ENCODE measurements at regions not wholly inside any gene's neighbourhood (a gene's known extent, or its start where the extent isn't known, plus 50 kb on each side); places are given as distances from the start of the nearest gene placed in this dataset.

GRCh38 chr2:76316691-76317090 lies 606.0 kb upstream of the GCFC2 start:
- H3K4me1 ChIP-seq (ENCODE audit: control insufficient read depth, insufficient read depth, low read length), result no peaks in the 10 kb centered on the region
- no peaks in the 10 kb centered on the region for H3K36me3 ChIP-seq (ENCODE audit: control insufficient read depth in 2 of 2, insufficient read depth in 1 of 2, low read length in 2 of 2)
- POLR2A ChIA-PET, result no interaction called here
- H3K4me3 ChIP-seq (ENCODE audit: low read depth, low read length), result no peak overlapping the region
- CTCF ChIA-PET, result interaction anchor here (0.6 kb wide), 2 partner anchors 19 to 92 kb away, joined by 3 to 4 read pairs; no protein-coding TSS in a partner anchor
- H3K9me3 ChIP-seq (ENCODE audit: control insufficient read depth, insufficient read depth, low read depth, low read length), result no peaks in the 10 kb centered on the region
- TF ChIP-seq KLF10 (tag by site-specific recombination; IDR thresholded peaks at IDR 0.05), result no peak
- no peak for TF ChIP-seq ZNF155 (tag by site-specific recombination; IDR thresholded peaks at IDR 0.05)
- TF ChIP-seq SP7 (tag by site-specific recombination; IDR thresholded peaks at IDR 0.05), result no peak
- TF ChIP-seq ZNF768 (tag by site-specific recombination; IDR thresholded peaks at IDR 0.05), result no peak
- TF ChIP-seq, protein P1, sequence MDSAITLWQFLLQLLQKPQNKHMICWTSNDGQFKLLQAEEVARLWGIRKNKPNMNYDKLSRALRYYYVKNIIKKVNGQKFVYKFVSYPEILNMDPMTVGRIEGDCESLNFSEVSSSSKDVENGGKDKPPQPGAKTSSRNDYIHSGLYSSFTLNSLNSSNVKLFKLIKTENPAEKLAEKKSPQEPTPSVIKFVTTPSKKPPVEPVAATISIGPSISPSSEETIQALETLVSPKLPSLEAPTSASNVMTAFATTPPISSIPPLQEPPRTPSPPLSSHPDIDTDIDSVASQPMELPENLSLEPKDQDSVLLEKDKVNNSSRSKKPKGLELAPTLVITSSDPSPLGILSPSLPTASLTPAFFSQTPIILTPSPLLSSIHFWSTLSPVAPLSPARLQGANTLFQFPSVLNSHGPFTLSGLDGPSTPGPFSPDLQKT (IDR thresholded peaks at IDR 0.05; ENCODE audit: borderline replicate concordance, low read depth, low read length), result no peak
- no peak for TF ChIP-seq ZNF335 (tag by site-specific recombination; conservative IDR thresholded peaks at IDR 0.05)
- TF ChIP-seq, protein P2, sequence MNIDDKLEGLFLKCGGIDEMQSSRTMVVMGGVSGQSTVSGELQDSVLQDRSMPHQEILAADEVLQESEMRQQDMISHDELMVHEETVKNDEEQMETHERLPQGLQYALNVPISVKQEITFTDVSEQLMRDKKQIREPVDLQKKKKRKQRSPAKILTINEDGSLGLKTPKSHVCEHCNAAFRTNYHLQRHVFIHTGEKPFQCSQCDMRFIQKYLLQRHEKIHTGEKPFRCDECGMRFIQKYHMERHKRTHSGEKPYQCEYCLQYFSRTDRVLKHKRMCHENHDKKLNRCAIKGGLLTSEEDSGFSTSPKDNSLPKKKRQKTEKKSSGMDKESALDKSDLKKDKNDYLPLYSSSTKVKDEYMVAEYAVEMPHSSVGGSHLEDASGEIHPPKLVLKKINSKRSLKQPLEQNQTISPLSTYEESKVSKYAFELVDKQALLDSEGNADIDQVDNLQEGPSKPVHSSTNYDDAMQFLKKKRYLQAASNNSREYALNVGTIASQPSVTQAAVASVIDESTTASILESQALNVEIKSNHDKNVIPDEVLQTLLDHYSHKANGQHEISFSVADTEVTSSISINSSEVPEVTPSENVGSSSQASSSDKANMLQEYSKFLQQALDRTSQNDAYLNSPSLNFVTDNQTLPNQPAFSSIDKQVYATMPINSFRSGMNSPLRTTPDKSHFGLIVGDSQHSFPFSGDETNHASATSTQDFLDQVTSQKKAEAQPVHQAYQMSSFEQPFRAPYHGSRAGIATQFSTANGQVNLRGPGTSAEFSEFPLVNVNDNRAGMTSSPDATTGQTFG (tag by site-specific recombination; IDR thresholded peaks at IDR 0.05; ENCODE audit: borderline replicate concordance), result no peak
- TF ChIP-seq ZFP3 (tag by site-specific recombination; IDR thresholded peaks at IDR 0.05; ENCODE audit: low read depth), result no peak
- TF ChIP-seq ZNF26 (tag by site-specific recombination; IDR thresholded peaks at IDR 0.05), result no peak
- no peak overlapping the region for H3K27ac ChIP-seq (ENCODE audit: extremely low read depth, low read depth, low read length)

- H3K27ac ChIP-seq (ENCODE audit: extremely low read depth, low read depth, low read length), result no peak overlapping the region
- POLR2A ChIA-PET, result no interaction called here
- H3K4me3 ChIP-seq (ENCODE audit: low read depth, low read length), result no peak overlapping the region
- no peak for TF ChIP-seq BCL11B (tag by site-specific recombination; IDR thresholded peaks at IDR 0.05; ENCODE audit: low read depth)
- no peak for TF ChIP-seq ZNF416 (tag by site-specific recombination; IDR thresholded peaks at IDR 0.05)
- no peak for TF ChIP-seq ZNF10 (tag by site-specific recombination; IDR thresholded peaks at IDR 0.05)
- no peak for TF ChIP-seq ZNF76 (tag by site-specific recombination; IDR thresholded peaks at IDR 0.05; ENCODE audit: borderline replicate concordance, low read depth)
- no peak for TF ChIP-seq KLF8 (tag by site-specific recombination; IDR thresholded peaks at IDR 0.05)
- TF ChIP-seq, protein P3, sequence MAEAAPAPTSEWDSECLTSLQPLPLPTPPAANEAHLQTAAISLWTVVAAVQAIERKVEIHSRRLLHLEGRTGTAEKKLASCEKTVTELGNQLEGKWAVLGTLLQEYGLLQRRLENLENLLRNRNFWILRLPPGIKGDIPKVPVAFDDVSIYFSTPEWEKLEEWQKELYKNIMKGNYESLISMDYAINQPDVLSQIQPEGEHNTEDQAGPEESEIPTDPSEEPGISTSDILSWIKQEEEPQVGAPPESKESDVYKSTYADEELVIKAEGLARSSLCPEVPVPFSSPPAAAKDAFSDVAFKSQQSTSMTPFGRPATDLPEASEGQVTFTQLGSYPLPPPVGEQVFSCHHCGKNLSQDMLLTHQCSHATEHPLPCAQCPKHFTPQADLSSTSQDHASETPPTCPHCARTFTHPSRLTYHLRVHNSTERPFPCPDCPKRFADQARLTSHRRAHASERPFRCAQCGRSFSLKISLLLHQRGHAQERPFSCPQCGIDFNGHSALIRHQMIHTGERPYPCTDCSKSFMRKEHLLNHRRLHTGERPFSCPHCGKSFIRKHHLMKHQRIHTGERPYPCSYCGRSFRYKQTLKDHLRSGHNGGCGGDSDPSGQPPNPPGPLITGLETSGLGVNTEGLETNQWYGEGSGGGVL (tag by site-specific recombination; IDR thresholded peaks at IDR 0.05), result no peak
- TF ChIP-seq ZNF341 (tag by site-specific recombination; IDR thresholded peaks at IDR 0.05; ENCODE audit: low read depth), result no peak
- no peak for TF ChIP-seq ZNF155 (tag by site-specific recombination; IDR thresholded peaks at IDR 0.05)
- TF ChIP-seq KLF7 (tag by site-specific recombination; IDR thresholded peaks at IDR 0.05; ENCODE audit: borderline replicate concordance), result no peak
- no peak for TF ChIP-seq ZNF639 (tag by site-specific recombination; IDR thresholded peaks at IDR 0.05)
- TF ChIP-seq HOXA7 (CRISPR knock-in tag; IDR thresholded peaks at IDR 0.05; ENCODE audit: borderline replicate concordance), result no peak
- CTCF ChIA-PET, result no interaction called here
- H3K9me3 ChIP-seq (ENCODE audit: control insufficient read depth, insufficient read depth, low read depth, low read length), result no peaks in the 10 kb centered on the region
- no peaks in the 10 kb centered on the region for H3K4me1 ChIP-seq (ENCODE audit: control insufficient read depth, insufficient read depth, low read length)
- H3K36me3 ChIP-seq (ENCODE audit: control insufficient read depth in 2 of 2, insufficient read depth in 1 of 2, low read length in 2 of 2), result no peaks in the 10 kb centered on the region
Observed at GRCh38 chr2:76314271-76315020, 603.7 kb upstream of the GCFC2 start.

All from HEK293 (cell line).